GM12891 (cell line): ENCODE measurements at regions not wholly inside any gene's neighbourhood (a gene's known extent, or its start where the extent isn't known, plus 50 kb on each side); places are given as distances from the start of the nearest gene placed in this dataset.

Source experiments
- POLR2A ChIP-seq: IDR thresholded peaks from 2 replicates; pipeline ENCODE4 v1.6.1; 2011; ENCODE audit warnings: low read depth, low read length, control low read depth
- POLR2AphosphoS5 ChIP-seq: IDR thresholded peaks from 2 replicates; pipeline ENCODE4 v1.6.1; 2011; ENCODE audit warnings: low read depth, low read length, control low read depth
- TAF1 ChIP-seq: IDR thresholded peaks from 2 replicates; pipeline ENCODE4 v1.6.1; 2011; ENCODE audit warnings: low read depth, low read length, control low read depth

GRCh38 chr16:6549415-6549814 lies 783.2 kb upstream of the RBFOX1 start:
- no peak for TF ChIP-seq POLR2A
- no peak for TF ChIP-seq POLR2AphosphoS5
- no peak for TF ChIP-seq TAF1
